Osteocyte (in vitro differentiated cells): ENCODE measurements at regions not wholly inside any gene's neighbourhood (a gene's known extent, or its start where the extent isn't known, plus 50 kb on each side); places are given as distances from the start of the nearest gene placed in this dataset.

Experiments used
- DNase-seq: peaks from one replicate; pipeline ENCODE4 v3.0.0; 2021; ENCODE audit warnings: mixed read lengths; ENCODE audit not compliant: unreplicated experiment; ENCODE audit errors: extremely low spot score
- H3K27ac Mint-ChIP-seq: one replicate; pipeline ENCODE4 v1.8.0; 2021; ENCODE audit warnings: mild to moderate bottlenecking, mixed read lengths; ENCODE audit not compliant: unreplicated experiment
- H3K27me3 Mint-ChIP-seq: one replicate; pipeline ENCODE4 v1.8.0; 2021; ENCODE audit warnings: mixed read lengths; ENCODE audit not compliant: unreplicated experiment
- H3K36me3 Mint-ChIP-seq: one replicate; pipeline ENCODE4 v1.8.0; 2021; ENCODE audit warnings: mixed read lengths; ENCODE audit not compliant: unreplicated experiment
- H3K4me1 Mint-ChIP-seq: one replicate; pipeline ENCODE4 v1.8.0; 2021; ENCODE audit warnings: mixed read lengths; ENCODE audit not compliant: unreplicated experiment
- H3K4me3 Mint-ChIP-seq: one replicate; pipeline ENCODE4 v1.8.0; 2021; ENCODE audit warnings: mild to moderate bottlenecking, moderate library complexity, mixed read lengths; ENCODE audit not compliant: unreplicated experiment
- H3K9me3 Mint-ChIP-seq: one replicate; pipeline ENCODE4 v1.8.0; 2021; ENCODE audit warnings: mixed read lengths; ENCODE audit not compliant: unreplicated experiment
- TF ChIP-seq, protein P1 (sequence below): fragments of 200-600 bp; sonication (generic); IDR thresholded peaks from 2 replicates; pipeline ENCODE4 v1.5.0; 2021; ENCODE audit warnings: antibody characterized with exemption, mild to moderate bottlenecking, moderate library complexity

DNA sequence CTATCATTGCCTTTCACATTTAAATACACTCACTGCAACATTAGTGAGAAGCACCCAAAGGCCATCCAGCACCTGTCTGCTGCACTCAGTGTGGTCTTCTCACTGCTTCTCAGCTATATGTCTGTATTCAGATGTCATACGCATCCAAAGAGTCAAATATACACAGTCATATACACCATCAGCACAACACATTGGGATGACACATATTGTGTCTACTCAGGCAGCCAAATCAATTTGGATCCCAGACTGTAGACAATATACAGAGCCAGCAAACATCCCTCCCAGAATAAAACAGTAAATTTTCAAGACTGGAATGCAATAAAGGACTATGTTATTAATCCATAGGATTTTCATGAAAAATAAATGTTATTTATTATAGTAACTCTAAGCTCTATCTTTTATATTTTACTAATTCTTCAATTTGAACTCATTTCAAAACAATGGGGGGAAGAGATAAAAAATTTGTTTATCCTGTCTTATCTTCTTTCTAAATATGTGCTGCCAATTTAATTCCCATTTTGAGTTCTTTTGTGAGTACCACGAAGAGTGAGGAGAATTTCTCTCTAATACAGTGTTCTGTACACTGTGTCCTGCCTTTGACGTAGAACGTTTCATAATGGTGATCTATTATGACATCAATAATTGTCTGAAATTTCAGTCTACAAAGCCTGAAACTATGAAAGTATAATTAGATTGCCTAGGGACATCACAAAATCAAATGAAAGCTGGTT lies 602.2 kb upstream of the CXADR start:
- Mint-ChIP-seq H3K9me3 (no peaks in the 10 kb centered on the region), H3K36me3 (no peaks in the 10 kb centered on the region), H3K4me3 (no peak overlapping the region), H3K27me3 (no peaks in the 10 kb centered on the region), H3K4me1 (peaks cover 21% of the 10 kb centered on the region), H3K27ac (no peak overlapping the region)
- DNase-seq, result no peak
- TF ChIP-seq, protein P1, sequence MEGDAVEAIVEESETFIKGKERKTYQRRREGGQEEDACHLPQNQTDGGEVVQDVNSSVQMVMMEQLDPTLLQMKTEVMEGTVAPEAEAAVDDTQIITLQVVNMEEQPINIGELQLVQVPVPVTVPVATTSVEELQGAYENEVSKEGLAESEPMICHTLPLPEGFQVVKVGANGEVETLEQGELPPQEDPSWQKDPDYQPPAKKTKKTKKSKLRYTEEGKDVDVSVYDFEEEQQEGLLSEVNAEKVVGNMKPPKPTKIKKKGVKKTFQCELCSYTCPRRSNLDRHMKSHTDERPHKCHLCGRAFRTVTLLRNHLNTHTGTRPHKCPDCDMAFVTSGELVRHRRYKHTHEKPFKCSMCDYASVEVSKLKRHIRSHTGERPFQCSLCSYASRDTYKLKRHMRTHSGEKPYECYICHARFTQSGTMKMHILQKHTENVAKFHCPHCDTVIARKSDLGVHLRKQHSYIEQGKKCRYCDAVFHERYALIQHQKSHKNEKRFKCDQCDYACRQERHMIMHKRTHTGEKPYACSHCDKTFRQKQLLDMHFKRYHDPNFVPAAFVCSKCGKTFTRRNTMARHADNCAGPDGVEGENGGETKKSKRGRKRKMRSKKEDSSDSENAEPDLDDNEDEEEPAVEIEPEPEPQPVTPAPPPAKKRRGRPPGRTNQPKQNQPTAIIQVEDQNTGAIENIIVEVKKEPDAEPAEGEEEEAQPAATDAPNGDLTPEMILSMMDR, result no peak

GRCh38 chr21:16911166-16911607 lies 601.7 kb upstream of the CXADR start:
- TF ChIP-seq, protein P1, result no peak
- no peak overlapping the region for H3K4me3 Mint-ChIP-seq
- no peak for DNase-seq

GRCh38 chr21:16912075-16912474 lies 600.8 kb upstream of the CXADR start:
- H3K27me3 Mint-ChIP-seq, result no peaks in the 10 kb centered on the region
- no peaks in the 10 kb centered on the region for H3K9me3 Mint-ChIP-seq
- peak overlapping the region; percentile 29 for H3K27ac Mint-ChIP-seq
- no peak overlapping the region for H3K4me3 Mint-ChIP-seq
- no peaks in the 10 kb centered on the region for H3K36me3 Mint-ChIP-seq
- TF ChIP-seq, protein P1, result no peak
- peaks cover 21% of the 10 kb centered on the region for H3K4me1 Mint-ChIP-seq
- DNase-seq, result no peak

More at GRCh38 chr21:16911166-16911607, 601.7 kb upstream of the CXADR start:
- no peaks in the 10 kb centered on the region for H3K27me3 Mint-ChIP-seq
- H3K36me3 Mint-ChIP-seq, result no peaks in the 10 kb centered on the region
- H3K9me3 Mint-ChIP-seq, result no peaks in the 10 kb centered on the region
- H3K4me1 Mint-ChIP-seq, result peaks cover 21% of the 10 kb centered on the region
- H3K27ac Mint-ChIP-seq, result no peak overlapping the region

DNA sequence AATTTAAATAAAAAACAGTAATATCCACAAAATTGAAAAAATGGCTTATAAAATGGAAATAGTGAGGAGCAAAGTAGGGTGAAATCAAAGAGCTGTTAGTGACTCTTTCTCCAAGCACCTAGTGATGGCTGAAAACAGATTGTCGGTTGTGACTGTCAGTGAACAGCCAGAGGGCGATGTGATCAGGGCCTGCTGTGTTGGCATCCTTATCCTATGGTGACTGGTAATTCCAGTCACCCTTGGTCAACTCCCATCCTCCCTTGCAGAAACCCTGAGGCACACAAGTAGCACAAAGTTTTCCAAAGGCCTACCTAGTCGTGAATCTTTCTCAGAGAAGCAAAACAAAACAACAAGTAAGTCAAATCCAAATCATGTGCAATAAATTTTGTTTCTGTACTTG lies 599.8 kb upstream of the CXADR start:
- Mint-ChIP-seq H3K9me3 (no peaks in the 10 kb centered on the region), H3K4me3 (no peak overlapping the region), H3K27me3 (no peaks in the 10 kb centered on the region), H3K4me1 (peaks cover 21% of the 10 kb centered on the region), H3K36me3 (no peaks in the 10 kb centered on the region), H3K27ac (no peak overlapping the region)
- TF ChIP-seq, protein P1, result no peak
- DNase-seq, result no peak

DNA sequence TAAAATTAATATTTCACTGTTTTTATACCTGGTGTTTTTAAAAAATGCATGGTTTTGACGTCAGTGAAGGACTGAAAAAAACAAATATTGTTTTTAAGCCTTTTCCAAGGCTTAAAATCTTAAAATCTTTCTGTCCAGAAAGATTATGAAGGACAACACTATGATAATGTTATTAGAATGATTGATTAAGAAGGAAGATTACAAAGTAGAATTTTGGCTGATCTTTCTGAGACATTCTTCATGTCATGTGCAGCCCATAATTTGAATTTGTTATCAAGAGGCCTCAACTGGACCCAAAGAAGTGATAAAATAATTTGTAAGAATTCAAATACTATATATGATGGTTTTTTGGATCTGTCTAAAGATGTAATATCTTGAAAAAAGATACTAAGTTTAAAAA lies 584.4 kb upstream of the CXADR start:
- TF ChIP-seq, protein P1, result no peak
- Mint-ChIP-seq H3K27ac (no peak overlapping the region), H3K4me3 (no peak overlapping the region), H3K4me1 (no peaks in the 10 kb centered on the region), H3K36me3 (no peaks in the 10 kb centered on the region), H3K9me3 (peaks cover 4% of the 10 kb centered on the region), H3K27me3 (no peaks in the 10 kb centered on the region)
- no peak for DNase-seq
